ENCODE measurements at regions not wholly inside any gene's neighbourhood (a gene's known extent, or its start where the extent isn't known, plus 50 kb on each side); places are given as distances from the start of the nearest gene placed in this dataset.

DNA sequence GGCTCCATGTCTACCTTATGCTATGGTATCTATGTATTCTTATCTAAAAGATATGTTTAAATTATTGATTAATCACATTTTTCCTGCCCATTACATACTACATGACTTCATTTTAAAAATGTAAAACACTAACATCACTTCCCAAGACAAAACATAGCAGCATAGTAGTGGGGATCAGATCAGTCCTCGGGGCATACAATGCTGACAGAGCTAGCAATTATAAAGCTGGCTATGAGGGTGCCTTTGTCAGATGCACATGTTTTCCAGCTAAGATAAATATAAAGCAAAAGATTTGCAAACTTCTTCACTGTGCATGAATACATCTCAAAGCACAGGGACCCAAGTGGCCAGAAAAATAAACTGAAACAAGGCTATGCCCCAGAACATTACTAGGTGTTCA lies 549.8 kb upstream of the INTU start:
- intact Hi-C loops (cut with DNase I): no loop called here
- Histone ChIP-seq H3K9me3 (no peaks in the 10 kb centered on the region), H3K4me1 (ENCODE audit: insufficient read depth) (no peaks in the 10 kb centered on the region), H3K27ac (no peak overlapping the region), H3K4me3 (no peak overlapping the region), H3K27me3 (no peaks in the 10 kb centered on the region), H3K36me3 (no peaks in the 10 kb centered on the region)
- no peak for DNase-seq
- TF ChIP-seq, protein P1, sequence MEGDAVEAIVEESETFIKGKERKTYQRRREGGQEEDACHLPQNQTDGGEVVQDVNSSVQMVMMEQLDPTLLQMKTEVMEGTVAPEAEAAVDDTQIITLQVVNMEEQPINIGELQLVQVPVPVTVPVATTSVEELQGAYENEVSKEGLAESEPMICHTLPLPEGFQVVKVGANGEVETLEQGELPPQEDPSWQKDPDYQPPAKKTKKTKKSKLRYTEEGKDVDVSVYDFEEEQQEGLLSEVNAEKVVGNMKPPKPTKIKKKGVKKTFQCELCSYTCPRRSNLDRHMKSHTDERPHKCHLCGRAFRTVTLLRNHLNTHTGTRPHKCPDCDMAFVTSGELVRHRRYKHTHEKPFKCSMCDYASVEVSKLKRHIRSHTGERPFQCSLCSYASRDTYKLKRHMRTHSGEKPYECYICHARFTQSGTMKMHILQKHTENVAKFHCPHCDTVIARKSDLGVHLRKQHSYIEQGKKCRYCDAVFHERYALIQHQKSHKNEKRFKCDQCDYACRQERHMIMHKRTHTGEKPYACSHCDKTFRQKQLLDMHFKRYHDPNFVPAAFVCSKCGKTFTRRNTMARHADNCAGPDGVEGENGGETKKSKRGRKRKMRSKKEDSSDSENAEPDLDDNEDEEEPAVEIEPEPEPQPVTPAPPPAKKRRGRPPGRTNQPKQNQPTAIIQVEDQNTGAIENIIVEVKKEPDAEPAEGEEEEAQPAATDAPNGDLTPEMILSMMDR (IDR thresholded peaks at IDR 0.05): no peak
- TF ChIP-seq POLR2A (IDR thresholded peaks at IDR 0.05) (no peak), EP300 (IDR thresholded peaks at IDR 0.05) (no peak)
- 54 to 63% (median 55%) methylated on average over 1 of the region's 1 CpG for WGBS, 3 donors

GRCh38 chr4:127084666-127085065 lies 548.1 kb upstream of the INTU start:
- Histone ChIP-seq H3K4me1 (ENCODE audit: insufficient read depth) (no peaks in the 10 kb centered on the region), H3K4me3 (no peak overlapping the region), H3K27ac (no peak overlapping the region), H3K36me3 (no peaks in the 10 kb centered on the region), H3K9me3 (no peaks in the 10 kb centered on the region), H3K27me3 (no peaks in the 10 kb centered on the region)
- TF ChIP-seq POLR2A (IDR thresholded peaks at IDR 0.05): no peak
- TF ChIP-seq, protein P1 (IDR thresholded peaks at IDR 0.05): no peak
- no peak for TF ChIP-seq EP300 (IDR thresholded peaks at IDR 0.05)
- no peak for DNase-seq
- WGBS, 3 donors: 92 to 96% (median 94%) methylated on average over 1 of the region's 1 CpG
- intact Hi-C loops (cut with DNase I): no loop called here

DNA sequence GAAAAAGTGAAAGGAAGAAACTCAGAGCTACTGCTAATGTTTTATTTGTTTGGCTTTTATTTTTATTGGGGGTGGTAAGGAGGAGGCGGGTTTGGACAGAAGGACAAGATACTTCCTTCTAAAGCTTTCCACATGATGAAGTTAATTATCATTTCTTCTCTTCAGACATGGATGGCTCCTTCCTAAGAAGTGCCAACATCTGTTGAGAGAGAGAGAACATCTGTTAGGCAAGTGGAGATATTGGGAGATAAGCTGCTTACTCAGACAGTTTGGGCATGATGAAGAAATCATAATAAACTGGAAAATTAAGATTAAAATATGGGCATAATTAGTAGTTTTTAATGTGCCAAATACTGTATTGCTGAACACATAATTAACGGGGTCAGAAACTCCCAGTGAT lies 535.7 kb upstream of the INTU start:
- 63 to 83% (median 78%) methylated on average over 2 of the region's 2 CpGs for WGBS, 3 donors
- intact Hi-C loops (cut with DNase I): loop anchor here in 1 of 4 donors (10.0 kb wide), 1 partner anchor 1818 kb away; no protein-coding TSS in a partner anchor
- DNase-seq: no peak
- Histone ChIP-seq H3K9me3 (no peaks in the 10 kb centered on the region), H3K4me1 (ENCODE audit: insufficient read depth) (no peaks in the 10 kb centered on the region), H3K27ac (no peak overlapping the region), H3K36me3 (no peaks in the 10 kb centered on the region), H3K4me3 (no peak overlapping the region), H3K27me3 (no peaks in the 10 kb centered on the region)
- TF ChIP-seq EP300 (IDR thresholded peaks at IDR 0.05) (no peak), POLR2A (IDR thresholded peaks at IDR 0.05) (no peak)
- TF ChIP-seq, protein P1 (IDR thresholded peaks at IDR 0.05): no peak

- no peaks in the 10 kb centered on the region for H3K27me3 ChIP-seq
- no peaks in the 10 kb centered on the region for H3K4me1 ChIP-seq (ENCODE audit: insufficient read depth)
- 95 to 98% (median 97%) methylated on average over 1 of the region's 1 CpG for WGBS, 3 donors
- intact Hi-C loops (cut with DNase I): no loop called here
- H3K9me3 ChIP-seq: no peaks in the 10 kb centered on the region
- H3K36me3 ChIP-seq: no peaks in the 10 kb centered on the region
- H3K27ac ChIP-seq: no peak overlapping the region
- TF ChIP-seq, protein P1 (IDR thresholded peaks at IDR 0.05): no peak
- TF ChIP-seq POLR2A (IDR thresholded peaks at IDR 0.05) (no peak), EP300 (IDR thresholded peaks at IDR 0.05) (no peak)
- DNase-seq: no peak
- H3K4me3 ChIP-seq: no peak overlapping the region
Observed at GRCh38 chr4:127102361-127102760, 530.4 kb upstream of the INTU start.
